Lower lobe of right lung (tissue), 2 donors: ENCODE measurements at regions not wholly inside any gene's neighbourhood (a gene's known extent, or its start where the extent isn't known, plus 50 kb on each side); places are given as distances from the start of the nearest gene placed in this dataset.

Experiments
- ATAC-seq, 2 donors: fragments of 200-7000 bp; cut with Tn5 transposase; one replicate each; pipeline ENCODE4 v1.9.1; 2020 to 2022; ENCODE audit warnings: mild to moderate bottlenecking in 2 of 2, moderate library complexity in 2 of 2
- DNase-seq: peaks from one replicate; pipeline ENCODE4 v3.0.0-alpha.2; 2020
- H3K27ac ChIP-seq: fragments of 200-600 bp; one replicate; pipeline ENCODE4 v1.8.0; 2022
- H3K27me3 ChIP-seq: fragments of 200-600 bp; one replicate; pipeline ENCODE4 v1.8.0; 2022; ENCODE audit warnings: low read depth
- H3K36me3 ChIP-seq: fragments of 200-600 bp; one replicate; pipeline ENCODE4 v1.8.0; 2022; ENCODE audit warnings: mild to moderate bottlenecking
- H3K4me1 ChIP-seq: fragments of 200-600 bp; one replicate; pipeline ENCODE4 v1.8.0; 2022
- H3K4me3 ChIP-seq: fragments of 200-600 bp; one replicate; pipeline ENCODE4 v1.8.0; 2022; ENCODE audit warnings: mild to moderate bottlenecking
- H3K9me3 ChIP-seq: fragments of 200-600 bp; one replicate; pipeline ENCODE4 v1.8.0; 2022
- intact Hi-C: fragments of 100-400 bp; cut with DNase I; formaldehyde crosslinking; loops from one replicate; pipeline ENCODE4 v1.11.0; 2022
- TF ChIP-seq, protein P1 (sequence below): fragments of 200-600 bp; IDR thresholded peaks from one replicate; pipeline ENCODE4 v1.8.0; 2022; ENCODE audit warnings: antibody characterized with exemption, mild to moderate bottlenecking
- donor health status: DM: no; HTN: yes; CAD: no; lungs with severe emphysema.

GRCh38 chr10:36366843-36367242 is 724.7 kb upstream of the FZD8 start:
- Histone ChIP-seq H3K27me3 (no peaks in the 10 kb centered on the region), H3K27ac (no peak overlapping the region), H3K4me1 (no peaks in the 10 kb centered on the region), H3K9me3 (no peaks in the 10 kb centered on the region), H3K4me3 (no peak overlapping the region), H3K36me3 (no peaks in the 10 kb centered on the region)
- no peak for DNase-seq
- no peak for ATAC-seq
- TF ChIP-seq, protein P1, sequence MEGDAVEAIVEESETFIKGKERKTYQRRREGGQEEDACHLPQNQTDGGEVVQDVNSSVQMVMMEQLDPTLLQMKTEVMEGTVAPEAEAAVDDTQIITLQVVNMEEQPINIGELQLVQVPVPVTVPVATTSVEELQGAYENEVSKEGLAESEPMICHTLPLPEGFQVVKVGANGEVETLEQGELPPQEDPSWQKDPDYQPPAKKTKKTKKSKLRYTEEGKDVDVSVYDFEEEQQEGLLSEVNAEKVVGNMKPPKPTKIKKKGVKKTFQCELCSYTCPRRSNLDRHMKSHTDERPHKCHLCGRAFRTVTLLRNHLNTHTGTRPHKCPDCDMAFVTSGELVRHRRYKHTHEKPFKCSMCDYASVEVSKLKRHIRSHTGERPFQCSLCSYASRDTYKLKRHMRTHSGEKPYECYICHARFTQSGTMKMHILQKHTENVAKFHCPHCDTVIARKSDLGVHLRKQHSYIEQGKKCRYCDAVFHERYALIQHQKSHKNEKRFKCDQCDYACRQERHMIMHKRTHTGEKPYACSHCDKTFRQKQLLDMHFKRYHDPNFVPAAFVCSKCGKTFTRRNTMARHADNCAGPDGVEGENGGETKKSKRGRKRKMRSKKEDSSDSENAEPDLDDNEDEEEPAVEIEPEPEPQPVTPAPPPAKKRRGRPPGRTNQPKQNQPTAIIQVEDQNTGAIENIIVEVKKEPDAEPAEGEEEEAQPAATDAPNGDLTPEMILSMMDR, result no peak
- intact Hi-C loops, result no loop called here

GRCh38 chr10:36366065-36366464 is 724.0 kb upstream of the FZD8 start:
- H3K4me1 ChIP-seq, result no peaks in the 10 kb centered on the region
- H3K4me3 ChIP-seq, result no peak overlapping the region
- ATAC-seq, result no peak
- no peaks in the 10 kb centered on the region for H3K36me3 ChIP-seq
- no peak overlapping the region for H3K27ac ChIP-seq
- H3K9me3 ChIP-seq, result no peaks in the 10 kb centered on the region
- DNase-seq, result no peak
- no peaks in the 10 kb centered on the region for H3K27me3 ChIP-seq
- intact Hi-C loops, result no loop called here
- TF ChIP-seq, protein P1, result no peak

DNA sequence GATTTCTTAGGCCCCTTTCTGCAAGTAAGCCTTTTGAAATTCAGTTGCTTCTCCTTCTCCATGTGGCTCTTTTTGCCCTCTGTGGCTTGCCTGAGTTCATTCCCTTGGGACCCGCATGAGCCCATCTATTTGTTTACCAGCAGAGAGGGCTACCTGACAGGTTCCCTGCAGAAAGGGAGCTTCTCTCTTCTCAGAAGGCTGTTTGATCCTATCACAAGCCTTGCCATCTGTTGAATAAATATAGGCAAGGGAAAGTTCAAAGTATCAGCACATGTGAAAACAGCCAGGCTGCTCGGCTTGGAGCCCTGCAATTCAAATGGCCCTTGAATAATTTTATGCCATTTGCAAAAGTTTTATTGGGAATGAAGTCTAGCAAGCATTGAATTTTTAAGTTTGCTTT is 720.2 kb upstream of the FZD8 start:
- Histone ChIP-seq H3K27ac (no peak overlapping the region), H3K27me3 (no peaks in the 10 kb centered on the region), H3K4me3 (no peak overlapping the region), H3K9me3 (no peaks in the 10 kb centered on the region), H3K4me1 (no peaks in the 10 kb centered on the region), H3K36me3 (no peaks in the 10 kb centered on the region)
- DNase-seq, result no peak
- intact Hi-C loops, result no loop called here
- ATAC-seq, result no peak
- TF ChIP-seq, protein P1, result no peak

DNA sequence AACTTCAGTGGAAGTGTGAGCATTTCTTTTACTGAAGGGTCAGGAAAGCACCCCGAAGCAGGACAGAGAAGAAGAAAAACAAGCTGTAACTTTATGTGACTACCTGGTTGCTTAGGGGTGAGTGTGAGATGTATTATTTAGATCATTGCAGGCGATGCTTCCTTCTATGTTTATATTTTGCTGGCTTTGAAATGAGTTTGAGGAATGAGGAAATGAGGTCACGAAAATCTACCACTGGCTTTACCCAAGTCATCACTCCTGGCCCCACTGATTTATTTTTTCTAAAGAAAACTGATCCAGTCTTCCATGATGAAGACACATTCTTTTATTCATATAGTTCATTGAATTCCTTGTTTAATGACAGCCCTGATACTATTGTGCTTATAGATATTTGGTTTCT is 716.6 kb upstream of the FZD8 start:
- Histone ChIP-seq H3K4me3 (no peak overlapping the region), H3K9me3 (no peaks in the 10 kb centered on the region), H3K4me1 (no peaks in the 10 kb centered on the region), H3K36me3 (no peaks in the 10 kb centered on the region), H3K27me3 (no peaks in the 10 kb centered on the region), H3K27ac (no peak overlapping the region)
- ATAC-seq (no peak), DNase-seq (no peak)
- TF ChIP-seq, protein P1, result no peak
- intact Hi-C loops, result no loop called here

DNA sequence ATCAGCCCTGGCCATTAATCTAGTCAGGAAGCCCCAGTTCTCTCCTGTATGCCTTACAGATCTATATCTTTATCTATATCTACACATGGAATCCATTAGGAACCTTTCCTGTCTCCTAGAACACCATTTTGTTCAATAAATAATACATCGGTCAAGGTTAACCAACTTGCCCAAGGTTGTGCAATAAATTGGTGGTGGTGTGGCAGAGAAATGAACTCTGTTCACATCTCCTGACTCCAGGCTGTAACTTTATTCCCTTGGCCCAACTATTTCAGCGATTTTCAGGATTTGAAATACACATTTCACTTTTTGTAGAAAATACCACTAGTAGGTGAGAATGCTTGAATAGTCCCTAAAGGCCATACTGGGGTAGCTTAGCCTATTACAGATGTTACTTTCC is 712.5 kb upstream of the FZD8 start:
- ATAC-seq (no peak), DNase-seq (no peak)
- TF ChIP-seq, protein P1, result no peak
- Histone ChIP-seq H3K36me3 (no peaks in the 10 kb centered on the region), H3K4me3 (no peak overlapping the region), H3K27ac (no peak overlapping the region), H3K4me1 (no peaks in the 10 kb centered on the region), H3K27me3 (no peaks in the 10 kb centered on the region), H3K9me3 (no peaks in the 10 kb centered on the region)
- intact Hi-C loops, result no loop called here

DNA sequence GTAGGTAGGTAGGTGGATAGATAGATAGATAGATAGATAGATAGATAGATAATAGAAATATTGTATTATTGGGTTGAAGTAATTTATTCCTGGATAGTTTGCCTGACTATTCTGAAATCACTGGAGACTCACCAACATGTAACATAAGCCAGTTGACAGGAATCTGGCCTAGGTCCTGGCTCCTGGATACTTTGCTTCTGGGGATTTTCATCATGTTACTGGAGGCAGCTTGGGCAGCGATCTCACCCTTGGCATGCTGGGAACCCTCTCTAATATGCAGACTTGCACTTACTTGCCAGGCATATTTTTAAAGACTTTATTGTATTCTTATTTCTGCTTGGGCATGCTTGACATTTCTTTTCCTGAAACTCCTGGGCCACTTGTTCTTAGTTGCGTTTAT is 709.1 kb upstream of the FZD8 start:
- H3K27ac ChIP-seq, result no peak overlapping the region
- ATAC-seq (no peak), DNase-seq (no peak)
- H3K4me1 ChIP-seq, result no peaks in the 10 kb centered on the region
- intact Hi-C loops, result no loop called here
- TF ChIP-seq, protein P1, result no peak
- H3K27me3 ChIP-seq, result no peaks in the 10 kb centered on the region
- no peaks in the 10 kb centered on the region for H3K9me3 ChIP-seq
- no peak overlapping the region for H3K4me3 ChIP-seq
- H3K36me3 ChIP-seq, result no peaks in the 10 kb centered on the region
